ENCODE measurements at regions not wholly inside any gene's neighbourhood (a gene's known extent, or its start where the extent isn't known, plus 50 kb on each side); places are given as distances from the start of the nearest gene placed in this dataset.

GRCh38 chr7:32171248-32171647 is 101.0 kb upstream of the PDE1C start:
- H3K4me1 Mint-ChIP-seq (ENCODE audit: low read depth, unreplicated experiment), result no peaks in the 10 kb centered on the region
- H3K36me3 Mint-ChIP-seq (ENCODE audit: insufficient read depth, unreplicated experiment), result no peaks in the 10 kb centered on the region
- no peak for TF ChIP-seq CTCF (IDR thresholded peaks at IDR 0.05; ENCODE audit: unreplicated experiment)
- no peaks in the 10 kb centered on the region for H3K9me3 Mint-ChIP-seq (ENCODE audit: low read depth, unreplicated experiment)
- H3K4me3 Mint-ChIP-seq (ENCODE audit: low read depth, unreplicated experiment), result no peak overlapping the region
- CTCF ChIA-PET, result no interaction called here
- DNase-seq, result no peak
- H3K27ac Mint-ChIP-seq (ENCODE audit: unreplicated experiment), result no peak overlapping the region
- BruUV-seq (replicated peaks), result no TSS peak
- no peaks in the 10 kb centered on the region for H3K27me3 Mint-ChIP-seq (ENCODE audit: unreplicated experiment)
- intact Hi-C loops (cut with micrococcal nuclease; ENCODE audit: unreplicated experiment), result no loop called here

- no TSS peak for BruUV-seq (replicated peaks)
- CTCF ChIA-PET, result no interaction called here
- intact Hi-C loops (cut with micrococcal nuclease; ENCODE audit: unreplicated experiment), result no loop called here
- Mint-ChIP-seq H3K27ac (ENCODE audit: unreplicated experiment) (no peak overlapping the region), H3K36me3 (ENCODE audit: insufficient read depth, unreplicated experiment) (no peaks in the 10 kb centered on the region), H3K27me3 (ENCODE audit: unreplicated experiment) (no peaks in the 10 kb centered on the region), H3K4me1 (ENCODE audit: low read depth, unreplicated experiment) (no peaks in the 10 kb centered on the region), H3K4me3 (ENCODE audit: low read depth, unreplicated experiment) (no peak overlapping the region), H3K9me3 (ENCODE audit: low read depth, unreplicated experiment) (no peaks in the 10 kb centered on the region)
- no peak for TF ChIP-seq CTCF (IDR thresholded peaks at IDR 0.05; ENCODE audit: unreplicated experiment)
- no peak for DNase-seq
These were observed 100.6 kb upstream of the PDE1C start for GRCh38 chr7:32170838-32171237.

- CTCF ChIA-PET, result no interaction called here
- H3K9me3 Mint-ChIP-seq (ENCODE audit: low read depth, unreplicated experiment), result no peaks in the 10 kb centered on the region
- peaks cover 8% of the 10 kb centered on the region for H3K4me1 Mint-ChIP-seq (ENCODE audit: low read depth, unreplicated experiment)
- no TSS peak for BruUV-seq (replicated peaks)
- H3K4me3 Mint-ChIP-seq (ENCODE audit: low read depth, unreplicated experiment), result no peak overlapping the region
- H3K27me3 Mint-ChIP-seq (ENCODE audit: unreplicated experiment), result no peaks in the 10 kb centered on the region
- H3K36me3 Mint-ChIP-seq (ENCODE audit: insufficient read depth, unreplicated experiment), result no peaks in the 10 kb centered on the region
- no peak for TF ChIP-seq CTCF (IDR thresholded peaks at IDR 0.05; ENCODE audit: unreplicated experiment)
- no peak overlapping the region for H3K27ac Mint-ChIP-seq (ENCODE audit: unreplicated experiment)
- intact Hi-C loops (cut with micrococcal nuclease; ENCODE audit: unreplicated experiment), result no loop called here
- no peak for DNase-seq
These were observed 99.0 kb upstream of the PDE1C start for GRCh38 chr7:32169228-32169627.

GRCh38 chr7:32167815-32168214 is 97.6 kb upstream of the PDE1C start:
- intact Hi-C loops (cut with micrococcal nuclease; ENCODE audit: unreplicated experiment), result no loop called here
- CTCF ChIA-PET, result interaction anchor here (0.7 kb wide), 1 partner anchor 126 kb away, joined by 3 read pairs; no protein-coding TSS in a partner anchor
- TF ChIP-seq CTCF (IDR thresholded peaks at IDR 0.05; ENCODE audit: unreplicated experiment), result no peak
- no peaks in the 10 kb centered on the region for H3K36me3 Mint-ChIP-seq (ENCODE audit: insufficient read depth, unreplicated experiment)
- no peak overlapping the region for H3K27ac Mint-ChIP-seq (ENCODE audit: unreplicated experiment)
- peaks cover 22% of the 10 kb centered on the region for H3K4me1 Mint-ChIP-seq (ENCODE audit: low read depth, unreplicated experiment)
- H3K4me3 Mint-ChIP-seq (ENCODE audit: low read depth, unreplicated experiment), result no peak overlapping the region
- H3K27me3 Mint-ChIP-seq (ENCODE audit: unreplicated experiment), result no peaks in the 10 kb centered on the region
- no peaks in the 10 kb centered on the region for H3K9me3 Mint-ChIP-seq (ENCODE audit: low read depth, unreplicated experiment)
- no TSS peak for BruUV-seq (replicated peaks)
- DNase-seq, result no peak
